Nephron (organoid): ENCODE measurements at regions not wholly inside any gene's neighbourhood (a gene's known extent, or its start where the extent isn't known, plus 50 kb on each side); places are given as distances from the start of the nearest gene placed in this dataset.

Experiments used
- H3K27ac Mint-ChIP-seq, 3 experiments: 2 replicates each; pipeline ENCODE4 v1.8.0; 2020; ENCODE audit warnings: mixed read lengths in 3 of 3, mild to moderate bottlenecking in 2 of 3, moderate library complexity in 1 of 3
- H3K27me3 Mint-ChIP-seq: 2 replicates; pipeline ENCODE4 v1.8.0; 2021; ENCODE audit warnings: low read depth, mild to moderate bottlenecking, moderate library complexity, mixed read lengths
- H3K36me3 Mint-ChIP-seq: 2 replicates; pipeline ENCODE4 v1.8.0; 2020; ENCODE audit warnings: low read depth, mixed read lengths
- H3K4me1 Mint-ChIP-seq: 2 replicates; pipeline ENCODE4 v1.8.0; 2020; ENCODE audit warnings: mixed read lengths
- H3K4me3 Mint-ChIP-seq, 3 experiments: 2 replicates each; pipeline ENCODE4 v1.8.0; 2020; ENCODE audit warnings: mild to moderate bottlenecking in 3 of 3, mixed read lengths in 3 of 3, moderate library complexity in 2 of 3
- H3K9me3 Mint-ChIP-seq: 2 replicates; pipeline ENCODE4 v1.8.0; 2020; ENCODE audit warnings: mixed read lengths
- CTCF ChIP-seq, 3 experiments: fragments of 200-600 bp; sonication (generic); IDR thresholded peaks; one replicate each; pipeline ENCODE4 v1.5.0; 2021; ENCODE audit warnings: antibody characterized with exemption in 3 of 3; ENCODE audit not compliant: unreplicated experiment in 3 of 3

DNA sequence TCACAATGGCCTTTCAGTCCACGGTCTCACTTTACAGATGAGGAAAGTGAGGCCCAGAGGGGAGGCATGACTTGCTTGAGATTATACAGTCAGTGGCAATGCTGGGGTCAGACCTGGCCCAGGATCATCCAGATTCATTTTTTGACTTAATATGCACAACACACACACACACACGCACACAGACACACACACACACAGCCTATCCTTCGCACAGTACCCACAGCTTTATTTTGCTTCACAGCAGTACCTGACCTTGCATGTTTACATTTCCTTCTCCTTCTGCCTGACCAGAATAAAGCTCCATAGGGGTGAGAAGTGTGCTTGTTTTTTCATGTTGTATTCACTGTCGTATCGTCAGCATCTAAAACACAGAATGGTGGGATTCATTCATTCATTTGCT is 79.8 kb downstream of the VEGFA start:
- Mint-ChIP-seq H3K9me3 (no peaks in the 10 kb centered on the region), H3K4me3 (no peak overlapping the region), H3K27me3 (peaks cover 26% of the 10 kb centered on the region), H3K36me3 (no peaks in the 10 kb centered on the region), H3K27ac (peak overlapping the region; percentile 5 to 71 (median 25)), H3K4me1 (peaks cover 23% of the 10 kb centered on the region)
- no peak for TF ChIP-seq CTCF (IDR thresholded peaks at IDR 0.05; ENCODE audit: unreplicated experiment in 3 of 3)

DNA sequence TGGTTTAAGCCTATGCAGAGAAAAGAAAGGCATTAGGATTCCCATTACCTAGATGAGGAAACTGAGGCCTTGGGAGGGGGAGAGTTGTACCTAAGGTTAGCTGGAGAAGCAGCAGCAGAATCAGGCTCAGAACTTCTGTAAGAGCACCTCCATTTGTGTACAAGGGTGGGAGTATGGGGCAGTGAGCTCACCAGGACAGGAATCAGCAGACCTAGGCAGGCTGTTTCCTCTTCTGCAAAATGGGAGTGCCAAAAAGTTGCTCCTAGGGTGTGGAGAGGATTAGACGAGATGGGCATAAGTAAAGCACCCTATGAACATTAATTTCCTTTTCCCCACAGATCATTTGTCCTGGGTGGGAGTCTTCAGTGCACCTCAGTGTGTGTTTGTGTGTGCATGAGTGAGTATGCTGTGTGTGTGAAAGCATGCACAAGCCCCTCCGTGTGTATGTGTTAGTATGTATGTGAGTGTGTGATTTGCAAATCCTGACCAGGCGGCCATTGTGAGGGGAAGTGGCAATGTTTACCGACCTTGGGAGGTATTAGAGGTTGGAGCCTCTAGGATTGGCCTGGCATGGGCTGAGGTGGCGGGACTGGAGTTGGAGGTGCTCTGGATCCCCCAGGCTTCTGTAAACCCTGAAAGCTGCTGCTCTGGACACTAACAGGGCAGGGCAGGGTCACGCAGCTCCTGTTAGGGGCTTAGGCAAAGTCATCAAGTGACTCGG is 78.8 kb downstream of the VEGFA start:
- Mint-ChIP-seq H3K27me3 (peaks cover 19% of the 10 kb centered on the region), H3K27ac (peak overlapping the region in 2 of 3 experiments; percentile 49 to 69), H3K4me3 (no peak overlapping the region), H3K4me1 (peaks cover 23% of the 10 kb centered on the region), H3K36me3 (no peaks in the 10 kb centered on the region), H3K9me3 (no peaks in the 10 kb centered on the region)
- TF ChIP-seq CTCF (IDR thresholded peaks at IDR 0.05; ENCODE audit: unreplicated experiment in 3 of 3): no peak

DNA sequence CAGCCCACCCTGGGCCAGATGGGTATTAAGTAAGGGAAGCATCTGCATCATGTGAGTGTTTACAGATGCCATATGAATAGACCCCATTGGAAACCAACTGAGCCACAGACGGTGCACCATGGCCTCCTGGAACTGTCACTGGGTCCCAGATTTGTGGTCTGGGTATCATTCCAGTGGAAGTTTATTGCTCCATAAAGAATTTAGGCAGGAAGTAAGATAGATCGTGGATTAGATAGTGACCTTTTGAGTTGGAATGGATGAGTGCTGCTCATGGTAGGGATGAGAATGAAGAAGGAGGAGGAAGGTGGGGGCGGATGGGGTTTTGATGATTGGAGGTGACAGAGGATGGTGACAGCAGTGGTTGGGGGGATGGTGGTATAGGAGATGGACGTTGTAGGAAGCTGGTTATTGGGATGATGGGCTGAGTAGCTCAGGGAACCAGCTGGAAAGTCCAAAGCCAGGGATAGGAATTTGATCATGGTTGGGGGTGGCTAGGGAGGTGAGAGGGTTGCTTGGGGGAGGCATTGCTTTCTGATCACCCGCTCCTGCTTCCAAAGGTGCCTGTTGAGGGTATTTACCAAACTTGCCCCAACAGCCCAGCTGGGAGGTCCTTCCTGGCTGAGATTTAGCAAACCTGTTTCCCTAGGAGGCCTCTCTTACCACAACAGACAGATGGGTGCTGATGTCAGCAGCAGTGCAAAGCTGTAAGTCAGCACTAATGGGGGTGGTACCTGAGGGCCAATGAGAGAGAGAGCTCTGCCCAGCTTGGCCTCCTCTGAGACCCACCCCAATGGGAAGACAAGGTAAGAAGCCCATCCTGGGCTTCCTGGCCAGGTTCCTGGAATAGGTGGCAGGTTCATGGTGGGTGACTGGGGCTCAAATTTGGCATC is 78.0 kb downstream of the VEGFA start:
- H3K4me1 Mint-ChIP-seq: peaks cover 26% of the 10 kb centered on the region
- no peak overlapping the region for H3K4me3 Mint-ChIP-seq
- TF ChIP-seq CTCF (IDR thresholded peaks at IDR 0.05; ENCODE audit: unreplicated experiment in 3 of 3): no peak
- peaks cover 18% of the 10 kb centered on the region for H3K27me3 Mint-ChIP-seq
- no peaks in the 10 kb centered on the region for H3K36me3 Mint-ChIP-seq
- no peaks in the 10 kb centered on the region for H3K9me3 Mint-ChIP-seq
- peak overlapping the region in 2 of 3 experiments; percentile 49 to 69 for H3K27ac Mint-ChIP-seq

DNA sequence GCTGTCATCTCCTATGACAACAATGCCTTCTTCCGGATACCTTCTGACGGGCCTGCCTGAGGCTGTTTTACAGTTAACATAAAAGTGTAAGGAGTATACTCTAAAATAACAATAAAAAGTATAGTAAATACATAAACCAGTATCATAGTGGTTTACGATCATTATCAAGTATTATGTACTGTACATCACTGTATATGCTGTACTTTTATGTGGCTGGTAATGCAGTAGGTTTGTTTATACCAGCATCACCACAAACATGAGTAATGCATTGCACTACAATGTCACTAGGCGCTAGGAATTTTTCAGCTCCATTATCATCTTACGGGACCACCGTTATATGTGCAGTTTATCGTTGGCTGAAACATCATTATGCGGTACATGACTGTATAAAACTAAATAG is 76.5 kb downstream of the VEGFA start:
- H3K27me3 Mint-ChIP-seq: peaks cover 18% of the 10 kb centered on the region
- H3K4me3 Mint-ChIP-seq: no peak overlapping the region
- H3K36me3 Mint-ChIP-seq: no peaks in the 10 kb centered on the region
- H3K4me1 Mint-ChIP-seq: peaks cover 29% of the 10 kb centered on the region
- H3K9me3 Mint-ChIP-seq: no peaks in the 10 kb centered on the region
- TF ChIP-seq CTCF (IDR thresholded peaks at IDR 0.05; ENCODE audit: unreplicated experiment in 3 of 3): no peak
- H3K27ac Mint-ChIP-seq: no peak overlapping the region

GRCh38 chr6:43845646-43846045 is 75.6 kb downstream of the VEGFA start:
- Mint-ChIP-seq H3K9me3 (no peaks in the 10 kb centered on the region), H3K27me3 (peaks cover 17% of the 10 kb centered on the region), H3K4me1 (peaks cover 22% of the 10 kb centered on the region), H3K36me3 (no peaks in the 10 kb centered on the region), H3K4me3 (no peak overlapping the region), H3K27ac (no peak overlapping the region)
- TF ChIP-seq CTCF (IDR thresholded peaks at IDR 0.05; ENCODE audit: unreplicated experiment in 3 of 3): no peak
